A673 (cell line): ENCODE measurements at regions not wholly inside any gene's neighbourhood (a gene's known extent, or its start where the extent isn't known, plus 50 kb on each side); places are given as distances from the start of the nearest gene placed in this dataset.

ENCODE experiments used
- CTCF ChIP-seq: fragments of 300-800, 200-600 bp; sonication (generic); conservative IDR thresholded peaks from 2 replicates; pipeline ENCODE4 v1.5.1; 2017; ENCODE audit warnings: low read depth, mild to moderate bottlenecking, antibody characterized with exemption, low read length, moderate library complexity, mixed read lengths
- EZH2 ChIP-seq: fragments of 200-600 bp; sonication (generic); IDR thresholded peaks from 2 replicates; pipeline ENCODE4 v1.6.1; 2017; ENCODE audit warnings: borderline replicate concordance, low read depth, mild to moderate bottlenecking, mixed read lengths, antibody characterized with exemption, low read length; ENCODE audit not compliant: poor library complexity, severe bottlenecking

GRCh38 chr9:115756736-115757135 lies 396.9 kb upstream of the PAPPA start:
- TF ChIP-seq EZH2 (no peak), CTCF (no peak)
